Heart right ventricle (tissue), 16 donors: ENCODE measurements at regions not wholly inside any gene's neighbourhood (a gene's known extent, or its start where the extent isn't known, plus 50 kb on each side); places are given as distances from the start of the nearest gene placed in this dataset.

Experiments
- ATAC-seq, 8 donors: fragments of 200-7000 bp; cut with Tn5 transposase; one replicate each; pipeline ENCODE4 v1.9.1; 2020; ENCODE audit warnings: mild to moderate bottlenecking in 8 of 8, moderate library complexity in 8 of 8, moderate number of reproducible peaks in 1 of 8
- DNase-seq, 2 donors: peaks; one replicate each; pipeline ENCODE4 v3.0.0-alpha.2; 2020
- H3K27ac ChIP-seq, 10 donors: fragments of 200-600 bp; sonication (generic) in 2 of 10; one replicate each; pipeline versions ENCODE4 v1.5.0 to v1.8.0; 2020 to 2022; ENCODE audit warnings: mild to moderate bottlenecking in 3 of 10
- H3K27me3 ChIP-seq, 7 donors: fragments of 200-600 bp; one replicate each; pipeline ENCODE4 v1.8.0; 2021 to 2022; ENCODE audit warnings: mild to moderate bottlenecking in 2 of 7
- H3K36me3 ChIP-seq, 9 donors: fragments of 200-600 bp; sonication (generic) in 1 of 9; one replicate each; pipeline versions ENCODE4 v1.5.0 to v1.8.0; 2020 to 2022; ENCODE audit warnings: mild to moderate bottlenecking in 2 of 9
- H3K4me1 ChIP-seq, 9 donors: fragments of 200-600 bp; sonication (generic) in 1 of 9; one replicate each; pipeline versions ENCODE4 v1.5.0 to v1.8.0; 2020 to 2022; ENCODE audit warnings: mild to moderate bottlenecking in 4 of 9
- H3K4me3 ChIP-seq, 10 donors: fragments of 200-600 bp; sonication (generic) in 2 of 10; one replicate each; pipeline versions ENCODE4 v1.5.0 to v1.8.0; 2020 to 2022; ENCODE audit warnings: mild to moderate bottlenecking in 7 of 10, moderate library complexity in 2 of 10
- H3K9me3 ChIP-seq, 11 donors: fragments of 200-600 bp in 10 of 11; sonication (generic) in 2 of 11; one replicate each; pipeline versions ENCODE4 v1.5.0 to v1.8.0; 2013 to 2022; ENCODE audit warnings: mild to moderate bottlenecking in 2 of 11, control low read depth in 1 of 11, moderate library complexity in 1 of 11
- CTCF ChIP-seq, 9 donors: fragments of 200-600 bp; sonication (generic) in 2 of 9; IDR thresholded peaks; one replicate each; pipeline versions ENCODE4 v1.5.0 to v1.8.0; 2021 to 2022; ENCODE audit warnings: antibody characterized with exemption in 9 of 9, mild to moderate bottlenecking in 5 of 9, moderate library complexity in 1 of 9
- WGBS, 2 donors: extraction: QIAGEN DNeasy Blood & Tissue Kit; methylation state at CpG; one replicate each; pipeline ENCODE4 v1.1.7; 2013; ENCODE audit warnings: inconsistent platforms in 1 of 2; 5-methylcytosine and 5-hydroxymethylcytosine counted together
- intact Hi-C, 10 donors: fragments of 100-400 bp; cut with DNase I; formaldehyde crosslinking; loops; one replicate each; pipeline versions ENCODE4 v1.11.1 to v1.14.2; 2022
- donor health status: Arrhythmogenic right ventricular cardiomyopathy.
- donor health status: ischemic (EF 13 %, LVEDD 7.1; RV severe dilation, severe dysfunction).
- donor health status: healthy with polysubstance abuse.
- donor health status: DM: no; HTN: yes; CAD: no.
- donor health status: DM: no; HTN: no; CAD: no.
- donor health status: ischemic (EF 25% LVEDD 6.9; RV normal size, moderate dysfunction).
- donor health status: ischemic (EF 25% LVEDD 5.7; RV mildly dilated, moderate dysfunction).
- donor health status: healthy.
- donor health status: DM: yes; HTN: yes; CAD: no.
- donor health status: Ischemic cardiomyopathy.
- donor health status: ischemic (EF 35%, LVEDD 5.7; RV mildly dilated, moderate dysfunction).
- donor health status: nonischemic (EF 11% LVEDD 7.7; RV severe dilation, severe dysfunction).
- donor health status: DM: yes; HTN: yes; CAD: no.
- donor health status: PGD.
- donor health status: ischemic (EF 29% LVEDD 5.4; RV normal size, mild dysfunction).
- donor health status: nonischemic (EF 23%, LVEDD 6.1; RV moderate dilation, normal function).

DNA sequence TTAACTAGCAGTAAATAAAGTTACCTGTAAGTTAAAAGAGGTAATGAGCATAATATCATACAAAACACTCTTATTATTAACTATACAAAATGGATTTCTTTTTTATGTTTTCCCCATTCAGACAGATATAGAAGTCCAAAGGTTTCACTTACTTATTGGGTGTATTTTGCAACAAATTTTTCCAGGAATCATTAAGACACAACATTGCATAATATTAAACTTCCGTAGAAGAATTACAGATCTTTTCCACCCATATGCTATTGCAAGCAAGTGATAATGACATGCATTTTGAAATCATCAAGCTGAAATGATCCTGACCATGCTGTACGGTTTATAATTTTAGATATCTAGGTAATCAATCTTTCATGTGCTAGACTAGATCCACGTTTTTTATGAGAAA, 957.0 kb downstream of the NCAM2 start:
- Histone ChIP-seq H3K36me3 (no peaks in the 10 kb centered on the region), H3K4me3 (no peak overlapping the region), H3K27me3 (no peaks in the 10 kb centered on the region), H3K4me1 (no peaks in the 10 kb centered on the region), H3K9me3 (peaks cover 0 to 4% (median 0%) of the 10 kb centered on the region in 11 donors), H3K27ac (no peak overlapping the region)
- intact Hi-C loops = no loop called here
- ATAC-seq (no peak), DNase-seq (no peak)
- no peak for TF ChIP-seq CTCF (IDR thresholded peaks at IDR 0.05)
- WGBS, 2 donors = 65 to 68% methylated on average over 3 of the region's 3 CpGs

DNA sequence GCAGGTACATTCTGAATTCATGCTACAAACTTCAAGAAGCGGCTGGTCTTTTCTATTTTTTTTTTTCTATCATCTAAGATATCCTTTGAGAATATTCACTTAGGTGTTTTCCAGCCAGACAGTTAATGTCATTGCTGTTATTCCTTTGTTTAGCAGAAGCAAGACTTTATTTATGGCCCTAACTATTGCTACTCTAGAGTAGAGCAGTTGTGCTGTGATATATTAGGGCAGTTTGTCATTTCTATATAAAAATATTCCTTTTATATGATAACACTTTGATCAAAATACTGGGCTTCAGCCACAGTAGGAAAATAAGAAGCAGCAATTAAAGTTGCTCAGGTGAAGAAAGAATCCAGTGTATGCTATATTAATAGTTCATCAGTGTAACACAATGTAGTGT, 959.3 kb downstream of the NCAM2 start:
- DNase-seq (no peak), ATAC-seq (no peak)
- no peaks in the 10 kb centered on the region for H3K36me3 ChIP-seq
- H3K4me1 ChIP-seq = no peaks in the 10 kb centered on the region
- H3K27ac ChIP-seq = no peak overlapping the region
- intact Hi-C loops = no loop called here
- WGBS, 2 donors = 90 to 95% methylated on average over 1 of the region's 1 CpG
- no peak for TF ChIP-seq CTCF (IDR thresholded peaks at IDR 0.05)
- H3K9me3 ChIP-seq = peaks cover 0 to 19% (median 0%) of the 10 kb centered on the region in 11 donors
- H3K4me3 ChIP-seq = no peak overlapping the region
- no peaks in the 10 kb centered on the region for H3K27me3 ChIP-seq

GRCh38 chr21:21963911-21964310, 965.7 kb downstream of the NCAM2 start:
- H3K4me3 ChIP-seq = no peak overlapping the region
- ATAC-seq = no peak
- intact Hi-C loops = loop anchor here in 1 of 10 donors (5.0 kb wide), 1 partner anchor 103 kb away; no protein-coding TSS in a partner anchor
- H3K9me3 ChIP-seq = peaks cover 0 to 52% (median 10%) of the 10 kb centered on the region in 11 donors
- no peaks in the 10 kb centered on the region for H3K4me1 ChIP-seq
- no peak for TF ChIP-seq CTCF (IDR thresholded peaks at IDR 0.05)
- no peak for DNase-seq
- H3K27me3 ChIP-seq = no peaks in the 10 kb centered on the region
- WGBS, 2 donors = 39 to 63% methylated on average over 1 of the region's 1 CpG
- H3K36me3 ChIP-seq = no peaks in the 10 kb centered on the region
- no peak overlapping the region for H3K27ac ChIP-seq

GRCh38 chr21:21968810-21969209, 970.6 kb downstream of the NCAM2 start:
- no peak for TF ChIP-seq CTCF (IDR thresholded peaks at IDR 0.05)
- WGBS, 2 donors = 71 to 73% methylated on average over 2 of the region's 2 CpGs
- Histone ChIP-seq H3K9me3 (peaks cover 0 to 22% (median 7%) of the 10 kb centered on the region in 11 donors), H3K4me1 (no peaks in the 10 kb centered on the region), H3K27ac (no peak overlapping the region), H3K27me3 (no peaks in the 10 kb centered on the region), H3K36me3 (no peaks in the 10 kb centered on the region), H3K4me3 (no peak overlapping the region)
- DNase-seq = no peak
- intact Hi-C loops = no loop called here
- ATAC-seq = no peak
